GM12872 (cell line): ENCODE measurements at regions not wholly inside any gene's neighbourhood (a gene's known extent, or its start where the extent isn't known, plus 50 kb on each side); places are given as distances from the start of the nearest gene placed in this dataset.

ENCODE experiments used
- CTCF ChIP-seq: IDR thresholded peaks from 3 replicates; pipeline ENCODE4 v1.5.1; 2011; ENCODE audit warnings: low read depth, mild to moderate bottlenecking, low read length, moderate library complexity; ENCODE audit not compliant: insufficient read depth

GRCh38 chr11:42013656-42014201 lies 554.3 kb upstream of the LRRC4C start:
- TF ChIP-seq CTCF = no peak

DNA sequence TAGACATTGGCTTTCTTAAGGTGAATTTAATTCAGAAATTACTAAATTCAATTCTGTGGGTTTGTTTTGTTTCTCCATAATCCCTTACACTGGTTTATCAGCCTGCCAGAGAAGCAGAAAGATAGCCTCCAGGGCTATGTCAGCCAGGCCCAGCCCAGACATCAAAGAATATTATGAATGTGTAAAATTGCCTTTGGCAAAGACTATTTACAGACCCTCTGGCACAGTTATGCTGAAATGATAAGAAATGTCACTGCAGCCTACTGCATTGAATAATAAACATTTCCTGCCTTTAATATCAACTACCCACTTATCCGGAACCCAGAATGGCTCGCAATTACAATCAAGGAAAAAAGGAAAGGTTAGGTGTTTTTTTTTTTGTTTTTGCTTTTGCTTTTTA lies 562.5 kb upstream of the LRRC4C start:
- no peak for TF ChIP-seq CTCF

GRCh38 chr11:42023267-42023666 lies 563.8 kb upstream of the LRRC4C start:
- TF ChIP-seq CTCF = no peak

DNA sequence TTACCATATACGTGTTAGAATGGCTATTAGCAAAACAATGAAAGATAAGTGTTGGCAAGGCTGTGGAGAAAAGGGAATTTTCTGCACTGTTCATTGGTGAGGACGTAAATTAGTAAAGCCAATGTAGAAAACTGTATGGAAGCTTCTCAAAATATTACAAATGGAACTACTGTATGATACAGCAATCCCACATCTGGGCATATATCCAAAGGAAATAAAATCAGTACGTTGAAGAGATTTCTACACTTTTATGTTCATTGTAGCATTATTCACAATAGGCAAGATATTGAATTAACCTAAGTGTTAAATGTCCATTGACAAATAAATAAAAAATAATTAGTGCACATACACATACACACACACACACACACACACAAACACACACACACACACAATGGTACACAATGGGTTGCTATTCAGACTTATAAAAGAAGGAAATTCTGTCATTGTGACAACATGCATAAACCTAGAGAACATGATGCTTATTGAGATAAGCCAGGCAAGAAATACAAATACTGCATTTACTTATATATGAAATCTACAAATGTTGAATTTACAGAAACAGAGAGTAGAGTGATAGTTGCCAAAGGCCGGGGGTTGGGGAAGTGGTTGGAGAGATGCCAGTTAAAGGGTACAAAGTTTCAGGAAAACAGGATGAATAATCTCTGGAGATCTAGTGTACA lies 565.8 kb upstream of the LRRC4C start:
- no peak for TF ChIP-seq CTCF

DNA sequence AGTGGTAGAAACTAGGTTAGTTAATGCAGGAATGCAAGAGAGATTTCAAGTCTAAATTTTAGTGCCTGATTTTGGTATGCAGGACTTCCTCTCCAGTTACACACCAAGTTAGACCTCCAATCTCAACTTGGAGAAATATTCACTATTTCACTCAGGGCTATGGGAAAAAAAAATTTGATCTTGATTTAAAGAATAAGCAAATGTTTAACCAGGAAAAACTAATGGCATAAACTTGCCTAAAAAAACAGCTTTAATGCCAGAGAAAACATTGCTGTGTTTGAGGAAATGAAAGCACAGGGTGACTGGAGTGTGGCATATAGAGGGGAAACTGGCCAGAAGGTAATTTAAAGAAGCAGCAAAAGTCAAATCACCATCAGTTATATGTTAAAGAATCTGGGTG lies 575.4 kb upstream of the LRRC4C start:
- TF ChIP-seq CTCF = no peak

DNA sequence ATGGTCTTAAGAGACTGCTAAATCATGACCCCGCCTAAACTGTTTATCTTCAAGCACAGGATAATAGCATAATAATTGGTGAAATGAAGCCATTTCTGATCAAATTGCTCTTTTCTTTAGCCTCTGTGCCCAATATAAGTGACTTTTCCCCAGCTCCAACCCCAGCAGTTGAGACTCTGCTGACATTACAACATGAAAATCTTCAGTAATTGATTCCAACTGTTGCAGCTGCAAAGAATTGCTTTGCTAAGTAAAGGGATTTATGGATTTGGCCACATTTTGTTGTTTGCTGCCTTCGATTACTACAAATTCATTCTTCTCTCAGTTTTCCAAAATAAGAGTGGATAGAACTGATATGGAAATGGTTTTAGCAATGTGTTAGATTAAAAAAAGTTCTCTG lies 576.7 kb upstream of the LRRC4C start:
- no peak for TF ChIP-seq CTCF

GRCh38 chr11:42043312-42043711 lies 583.9 kb upstream of the LRRC4C start:
- TF ChIP-seq CTCF = no peak
